ENCODE measurements at regions not wholly inside any gene's neighbourhood (a gene's known extent, or its start where the extent isn't known, plus 50 kb on each side); places are given as distances from the start of the nearest gene placed in this dataset.

- DNase-seq (ENCODE audit: low read depth) = no peak
- no peak overlapping the region for H3K4me3 ChIP-seq (ENCODE audit: control insufficient read depth, low read depth, low read length)
- TF ChIP-seq CTCF (conservative IDR thresholded peaks at IDR 0.05; ENCODE audit: control insufficient read depth, insufficient read depth, low read depth, low read length) = no peak
Observed at GRCh38 chr13:64020126-64020525, 2604.5 kb upstream of the PCDH20 start.

- no peak for DNase-seq (ENCODE audit: low read depth)
- no peak overlapping the region for H3K4me3 ChIP-seq (ENCODE audit: control insufficient read depth, low read depth, low read length)
- no peak for TF ChIP-seq CTCF (conservative IDR thresholded peaks at IDR 0.05; ENCODE audit: control insufficient read depth, insufficient read depth, low read depth, low read length)
Observed at GRCh38 chr13:64007339-64007738, 2591.7 kb upstream of the PCDH20 start.

- DNase-seq (ENCODE audit: low read depth) = no peak
- TF ChIP-seq CTCF (conservative IDR thresholded peaks at IDR 0.05; ENCODE audit: control insufficient read depth, insufficient read depth, low read depth, low read length) = no peak
- no peak overlapping the region for H3K4me3 ChIP-seq (ENCODE audit: control insufficient read depth, low read depth, low read length)
Observed at GRCh38 chr13:64000321-64000720, 2584.7 kb upstream of the PCDH20 start.

- H3K4me3 ChIP-seq (ENCODE audit: control insufficient read depth, low read depth, low read length) = no peak overlapping the region
- TF ChIP-seq CTCF (conservative IDR thresholded peaks at IDR 0.05; ENCODE audit: control insufficient read depth, insufficient read depth, low read depth, low read length) = no peak
- DNase-seq (ENCODE audit: low read depth) = no peak
Observed at GRCh38 chr13:63999614-64000305, 2584.1 kb upstream of the PCDH20 start.

GRCh38 chr13:63983366-63983765 lies 2567.7 kb upstream of the PCDH20 start:
- DNase-seq (ENCODE audit: low read depth) = no peak
- TF ChIP-seq CTCF (conservative IDR thresholded peaks at IDR 0.05; ENCODE audit: control insufficient read depth, insufficient read depth, low read depth, low read length) = no peak
- H3K4me3 ChIP-seq (ENCODE audit: control insufficient read depth, low read depth, low read length) = no peak overlapping the region

GRCh38 chr13:63979951-63980350 lies 2564.3 kb upstream of the PCDH20 start:
- no peak overlapping the region for H3K4me3 ChIP-seq (ENCODE audit: control insufficient read depth, low read depth, low read length)
- no peak for TF ChIP-seq CTCF (conservative IDR thresholded peaks at IDR 0.05; ENCODE audit: control insufficient read depth, insufficient read depth, low read depth, low read length)
- no peak for DNase-seq (ENCODE audit: low read depth)

- TF ChIP-seq CTCF (conservative IDR thresholded peaks at IDR 0.05; ENCODE audit: control insufficient read depth, insufficient read depth, low read depth, low read length) = no peak
- H3K4me3 ChIP-seq (ENCODE audit: control insufficient read depth, low read depth, low read length) = no peak overlapping the region
- DNase-seq (ENCODE audit: low read depth) = no peak
Observed at GRCh38 chr13:63972328-63972727, 2556.7 kb upstream of the PCDH20 start.

Data from fibroblast of mammary gland (primary cell).